VCaP (cell line): ENCODE measurements at regions not wholly inside any gene's neighbourhood (a gene's known extent, or its start where the extent isn't known, plus 50 kb on each side); places are given as distances from the start of the nearest gene placed in this dataset.

Experiments used
- H3K27ac ChIP-seq: fragments of 450-650 bp; 2 replicates; pipeline ENCODE4 v1.5.1; 2017
- TF ChIP-seq, protein P1 (sequence below): fragments of 450-650 bp; conservative IDR thresholded peaks from 2 replicates; pipeline ENCODE4 v1.5.1; 2017; ENCODE audit warnings: mild to moderate bottlenecking, moderate library complexity

DNA sequence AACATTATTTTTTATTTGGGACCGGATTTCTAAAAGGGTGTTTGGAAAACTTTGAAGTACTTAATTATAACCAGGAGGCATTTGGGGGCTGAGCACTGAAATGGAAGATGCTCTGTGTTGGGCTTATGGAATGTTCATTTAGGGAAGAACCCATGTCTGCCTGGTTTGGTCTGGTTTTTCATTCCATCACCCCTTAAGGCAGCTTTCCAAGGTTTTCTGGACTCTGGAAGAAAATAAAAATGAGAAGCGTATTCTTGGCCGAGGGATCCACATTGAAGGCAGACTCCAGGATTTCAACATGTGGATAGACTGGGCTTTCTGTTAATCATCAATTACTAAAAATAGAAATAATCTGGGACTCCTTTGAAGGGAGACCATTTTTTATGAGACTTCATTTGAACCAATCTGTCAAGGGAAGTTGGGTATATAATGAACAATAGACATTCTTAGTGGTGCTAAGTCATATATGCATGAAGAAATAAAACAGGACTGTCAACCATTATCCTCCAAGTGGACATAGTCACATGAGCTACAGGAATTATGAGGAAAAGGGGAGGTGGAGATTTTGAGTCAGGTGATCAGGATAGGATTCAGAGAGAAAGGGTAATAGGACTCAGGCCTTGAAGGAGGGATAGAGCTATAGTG is 270.5 kb upstream of the ADAMTS9 start:
- TF ChIP-seq, protein P1, sequence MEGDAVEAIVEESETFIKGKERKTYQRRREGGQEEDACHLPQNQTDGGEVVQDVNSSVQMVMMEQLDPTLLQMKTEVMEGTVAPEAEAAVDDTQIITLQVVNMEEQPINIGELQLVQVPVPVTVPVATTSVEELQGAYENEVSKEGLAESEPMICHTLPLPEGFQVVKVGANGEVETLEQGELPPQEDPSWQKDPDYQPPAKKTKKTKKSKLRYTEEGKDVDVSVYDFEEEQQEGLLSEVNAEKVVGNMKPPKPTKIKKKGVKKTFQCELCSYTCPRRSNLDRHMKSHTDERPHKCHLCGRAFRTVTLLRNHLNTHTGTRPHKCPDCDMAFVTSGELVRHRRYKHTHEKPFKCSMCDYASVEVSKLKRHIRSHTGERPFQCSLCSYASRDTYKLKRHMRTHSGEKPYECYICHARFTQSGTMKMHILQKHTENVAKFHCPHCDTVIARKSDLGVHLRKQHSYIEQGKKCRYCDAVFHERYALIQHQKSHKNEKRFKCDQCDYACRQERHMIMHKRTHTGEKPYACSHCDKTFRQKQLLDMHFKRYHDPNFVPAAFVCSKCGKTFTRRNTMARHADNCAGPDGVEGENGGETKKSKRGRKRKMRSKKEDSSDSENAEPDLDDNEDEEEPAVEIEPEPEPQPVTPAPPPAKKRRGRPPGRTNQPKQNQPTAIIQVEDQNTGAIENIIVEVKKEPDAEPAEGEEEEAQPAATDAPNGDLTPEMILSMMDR = no peak
- no peak overlapping the region for H3K27ac ChIP-seq

DNA sequence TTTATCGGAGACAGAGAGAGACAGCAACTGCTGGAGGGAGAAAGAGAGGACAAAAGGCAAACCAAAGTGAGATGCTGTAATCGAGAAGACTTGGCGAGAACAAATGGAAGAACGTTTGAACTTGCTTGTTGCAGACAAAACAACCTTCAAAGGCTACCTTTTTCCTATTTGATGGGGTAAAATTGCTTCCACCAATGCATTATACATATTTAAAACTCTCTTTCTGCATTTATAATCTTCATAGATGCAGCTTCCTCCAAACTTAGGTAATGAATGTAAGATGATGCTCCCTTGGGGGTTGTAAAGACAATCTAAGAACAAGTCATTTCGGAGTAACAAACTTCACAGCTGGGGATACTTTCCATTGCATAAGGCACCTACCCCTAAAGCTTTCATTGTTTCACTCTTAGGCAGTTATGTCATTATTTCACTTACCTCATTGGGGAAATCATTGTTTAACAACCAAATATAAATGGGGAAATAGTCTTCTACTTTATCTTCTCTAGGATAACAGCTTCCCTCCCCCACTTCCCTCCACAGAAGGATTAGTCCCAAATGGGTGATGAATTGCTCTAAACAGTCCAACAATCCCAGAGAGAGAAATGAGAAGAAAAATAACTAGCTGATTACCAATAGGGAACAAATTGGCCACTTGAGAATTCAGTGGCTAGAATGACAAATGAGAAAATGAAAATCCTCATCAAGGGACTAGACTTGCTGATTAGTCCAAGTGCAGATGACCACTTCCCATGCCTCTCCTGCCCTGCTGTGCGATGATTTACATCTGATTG is 269.8 kb upstream of the ADAMTS9 start:
- no peak overlapping the region for H3K27ac ChIP-seq
- TF ChIP-seq, protein P1 = no peak

DNA sequence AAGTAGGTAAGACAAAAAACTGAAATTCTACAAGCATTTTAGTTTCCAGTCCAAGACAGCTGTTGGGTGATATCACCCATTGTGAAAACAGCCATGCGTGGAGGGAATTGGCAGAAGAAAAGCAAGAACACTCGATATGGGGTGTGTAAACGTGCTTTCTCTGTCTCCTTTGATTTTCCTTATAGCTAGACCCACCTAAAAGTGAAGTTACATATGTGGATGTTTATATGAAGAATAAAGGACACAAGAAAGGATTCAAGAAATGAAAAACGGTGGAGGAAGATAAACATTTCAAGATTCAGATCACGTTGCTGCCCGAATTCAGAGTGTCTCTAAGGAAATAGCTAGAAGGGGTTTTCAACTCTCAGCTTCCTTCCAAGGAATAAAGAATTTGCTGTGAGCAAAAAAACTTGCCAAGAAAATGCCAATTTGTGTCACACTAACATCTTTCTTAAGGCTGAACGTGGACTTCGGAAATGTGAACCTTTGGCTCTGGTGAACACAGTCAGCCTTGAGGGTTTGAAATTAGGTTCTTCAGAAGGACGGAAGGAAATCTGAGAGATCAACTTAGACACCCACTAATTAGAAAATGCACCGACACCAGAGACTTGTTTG is 269.0 kb upstream of the ADAMTS9 start:
- TF ChIP-seq, protein P1 = no peak
- H3K27ac ChIP-seq = no peak overlapping the region

DNA sequence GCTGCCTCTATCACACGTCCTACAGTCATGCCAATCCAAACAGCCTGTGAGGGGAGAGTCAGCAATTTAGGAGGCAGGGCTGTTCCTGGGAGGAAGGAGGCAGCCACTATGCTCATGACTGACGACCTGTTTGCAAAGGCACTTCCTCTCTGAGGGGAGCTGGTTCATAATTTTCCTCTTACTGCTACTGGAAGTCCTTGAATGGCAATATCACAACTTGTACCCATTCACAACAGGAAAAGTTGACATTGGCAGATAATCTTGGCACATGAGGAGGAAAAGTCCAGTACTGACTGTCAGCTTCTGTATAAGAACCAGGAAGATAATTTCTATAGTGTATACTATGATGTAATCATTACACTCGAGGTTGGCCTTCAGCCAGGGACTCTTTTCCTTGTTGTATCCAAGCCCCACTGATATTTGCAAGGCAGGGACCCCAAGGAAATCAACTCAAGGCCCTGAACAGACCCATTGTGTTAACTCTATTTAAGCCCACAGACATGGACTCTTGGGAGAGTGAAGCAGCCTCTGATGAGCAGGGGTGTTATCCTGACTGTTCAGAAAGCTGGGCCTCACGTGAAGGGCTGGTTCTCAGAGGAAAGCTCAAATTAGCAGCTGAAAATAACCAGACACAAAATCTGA is 267.3 kb upstream of the ADAMTS9 start:
- TF ChIP-seq, protein P1 = no peak
- no peak overlapping the region for H3K27ac ChIP-seq

DNA sequence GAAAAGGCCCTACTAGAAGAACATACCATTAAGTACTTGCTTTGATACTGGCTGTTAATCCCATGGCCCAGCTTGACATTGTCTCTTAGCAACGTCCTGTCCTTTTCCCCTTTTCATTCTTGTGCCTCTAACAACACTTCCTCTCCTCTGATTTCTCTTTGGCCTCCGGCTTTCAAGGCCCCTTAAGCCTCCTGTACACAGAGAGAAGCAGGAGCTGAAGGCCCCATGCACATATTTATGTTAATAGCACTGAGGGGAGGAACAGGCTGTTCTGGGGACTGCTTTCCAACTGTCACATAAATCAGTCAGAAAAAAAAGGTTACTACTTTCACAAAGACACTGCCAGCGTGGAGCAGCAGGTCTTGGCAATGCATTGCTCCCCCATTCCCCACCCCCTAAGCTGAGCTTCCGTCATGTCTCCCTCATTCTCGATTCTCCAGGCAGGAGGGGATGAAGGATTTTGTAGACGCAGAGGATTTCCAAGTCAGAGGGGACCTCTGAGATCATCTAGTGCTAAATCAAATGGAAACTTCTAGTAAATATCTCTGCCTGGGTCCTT is 257.4 kb upstream of the ADAMTS9 start:
- peak overlapping the region; percentile 21; the same call in 1 of the 2 replicates for H3K27ac ChIP-seq

DNA sequence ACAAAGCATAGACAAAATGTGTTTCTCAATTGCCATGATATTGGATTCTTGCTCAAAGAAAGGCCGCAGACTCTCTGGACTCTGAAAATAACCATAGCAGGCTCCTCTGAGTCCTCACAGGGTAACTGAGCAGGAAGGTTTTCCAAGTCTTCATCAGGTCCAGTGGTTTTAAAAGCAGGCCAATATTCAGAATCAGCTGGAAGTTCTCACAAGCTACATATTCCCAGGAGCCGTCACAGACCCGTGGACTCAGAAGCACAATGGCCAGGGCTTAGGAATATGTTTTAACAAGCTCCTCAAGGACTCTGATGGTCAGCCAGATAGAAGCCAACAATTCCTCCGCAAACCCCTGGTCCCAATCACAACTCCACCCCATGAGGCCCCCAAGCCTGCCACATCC is 256.1 kb upstream of the ADAMTS9 start:
- TF ChIP-seq, protein P1 = no peak
- no peak overlapping the region for H3K27ac ChIP-seq

More for the DNA sequence above, 257.4 kb upstream of the ADAMTS9 start:
- TF ChIP-seq, protein P1 = no peak
